ENCODE measurements at regions not wholly inside any gene's neighbourhood (a gene's known extent, or its start where the extent isn't known, plus 50 kb on each side); places are given as distances from the start of the nearest gene placed in this dataset.
"Not testable (repeated sequence)": the region's sequence is repeated elsewhere in the genome, so short reads cannot be mapped to it uniquely, and the experiment has no call there.

- DNase-seq = no peak
These were observed 50.8 kb upstream of the SEL1L start for GRCh38 chr14:81584495-81584894.

- no peak for DNase-seq
These were observed 55.9 kb upstream of the SEL1L start for GRCh38 chr14:81589381-81590065.

- DNase-seq = no peak
These were observed 57.6 kb upstream of the SEL1L start for GRCh38 chr14:81591266-81591665.

DNA sequence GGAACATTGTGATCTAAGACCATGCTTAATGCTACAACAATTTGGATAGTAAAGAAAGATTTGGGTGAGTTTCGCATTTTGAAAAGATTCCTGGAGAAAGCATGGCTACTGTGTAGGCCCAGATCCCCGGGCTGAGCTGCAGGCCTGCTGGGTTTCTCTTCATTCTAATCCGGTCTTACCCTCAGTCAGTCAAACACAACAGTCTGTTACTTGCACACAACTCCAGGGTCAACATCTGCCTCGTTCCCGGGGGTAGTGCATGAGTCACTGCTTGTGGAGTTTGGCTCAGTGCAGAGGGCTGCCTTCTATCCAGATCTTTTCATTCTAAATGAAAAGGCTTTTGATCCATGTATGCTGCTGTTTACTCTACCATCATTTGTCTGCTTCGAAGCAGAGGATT lies 60.4 kb upstream of the SEL1L start:
- no peak for DNase-seq

DNA sequence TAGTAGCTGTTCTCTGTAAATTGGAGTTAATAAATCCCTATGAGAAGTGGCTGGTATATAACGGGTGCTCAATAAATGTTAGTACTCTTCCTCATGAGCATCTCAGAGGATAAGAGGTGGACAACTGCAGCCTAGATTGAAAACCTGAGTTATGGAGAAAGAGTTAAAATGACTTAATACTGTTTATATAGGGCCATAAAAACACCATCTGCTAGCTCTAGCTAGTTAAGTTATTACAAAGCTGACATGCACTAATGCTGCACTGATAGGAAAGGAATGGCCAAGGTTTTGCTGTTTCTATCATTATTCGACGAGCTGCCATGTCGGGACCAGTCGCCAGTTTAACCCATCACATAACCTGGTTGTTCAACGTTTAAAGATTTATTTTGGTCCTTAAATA lies 72.0 kb upstream of the SEL1L start:
- DNase-seq = no peak

GRCh38 chr14:81613341-81614045 lies 79.8 kb upstream of the SEL1L start:
- no peak for DNase-seq

- not testable (repeated sequence) for DNase-seq
These were observed 80.6 kb upstream of the SEL1L start for GRCh38 chr14:81614302-81614701.

DNA sequence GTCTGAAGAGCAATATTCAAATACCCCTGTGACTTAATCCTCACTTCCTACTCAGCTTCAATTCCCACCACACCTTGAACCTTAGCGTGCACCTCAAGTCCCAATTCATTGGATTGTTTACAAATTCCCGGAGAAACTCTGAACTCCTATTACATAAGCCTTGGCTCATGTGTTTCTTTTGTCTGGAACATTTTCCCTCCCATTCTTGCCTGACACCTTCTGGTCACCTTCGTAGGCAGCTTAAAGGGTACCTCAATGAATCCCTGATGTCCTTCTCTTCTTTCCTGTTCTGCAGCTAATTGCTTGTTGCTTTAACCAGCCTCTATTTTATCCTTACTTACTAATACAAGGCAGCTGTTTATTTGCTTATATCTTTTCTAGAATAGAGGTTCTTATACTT lies 85.0 kb upstream of the SEL1L start:
- DNase-seq = no peak

- DNase-seq = no peak
These were observed 86.2 kb upstream of the SEL1L start for GRCh38 chr14:81619816-81620215.

- DNase-seq = not testable (repeated sequence)
These were observed 90.2 kb upstream of the SEL1L start for GRCh38 chr14:81623771-81624396.

GRCh38 chr14:81625343-81625742 lies 91.7 kb upstream of the SEL1L start:
- peak; percentile 53 for DNase-seq

DNA sequence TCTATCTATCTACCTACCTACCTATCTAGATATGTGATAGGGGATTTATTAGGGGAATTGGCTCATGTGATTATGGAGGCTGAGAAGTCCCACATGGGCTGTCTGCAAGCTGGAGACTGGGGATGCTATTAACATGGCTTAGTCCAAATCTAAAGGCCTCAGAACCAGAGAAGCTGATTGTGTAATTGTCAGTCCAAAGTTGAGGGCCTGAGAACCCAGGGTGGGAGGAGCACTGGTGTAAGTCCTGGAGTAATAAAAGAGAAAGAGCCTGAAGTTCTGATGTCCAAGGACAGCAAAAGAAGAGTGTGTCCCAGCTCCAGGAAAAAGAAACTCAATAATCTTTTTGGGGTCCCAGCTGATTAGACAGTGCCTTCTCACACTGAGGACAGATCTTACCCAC lies 98.5 kb upstream of the SEL1L start:
- no peak for DNase-seq

DNA sequence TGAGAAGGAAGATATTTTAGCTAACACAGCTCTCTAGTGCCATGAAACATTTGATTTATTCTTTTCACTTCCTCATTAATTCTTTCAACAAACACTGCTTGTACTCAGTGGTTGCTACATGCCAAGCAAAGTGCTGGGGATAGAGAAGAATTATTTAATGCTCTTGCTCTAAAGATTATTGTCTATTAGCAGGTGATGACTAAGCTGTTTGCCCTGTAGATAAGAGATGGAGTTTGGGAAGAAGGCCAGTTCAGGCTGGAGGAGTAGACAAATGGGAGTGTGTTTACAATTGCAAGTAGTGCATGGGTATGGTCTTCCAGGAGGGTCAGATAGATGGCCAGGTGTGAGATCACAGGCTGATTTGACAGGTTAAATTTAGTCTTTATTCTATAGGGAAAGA lies 99.8 kb upstream of the SEL1L start:
- DNase-seq = no peak

GRCh38 chr14:81637639-81638038 lies 104.0 kb upstream of the SEL1L start:
- no peak for DNase-seq

DNA sequence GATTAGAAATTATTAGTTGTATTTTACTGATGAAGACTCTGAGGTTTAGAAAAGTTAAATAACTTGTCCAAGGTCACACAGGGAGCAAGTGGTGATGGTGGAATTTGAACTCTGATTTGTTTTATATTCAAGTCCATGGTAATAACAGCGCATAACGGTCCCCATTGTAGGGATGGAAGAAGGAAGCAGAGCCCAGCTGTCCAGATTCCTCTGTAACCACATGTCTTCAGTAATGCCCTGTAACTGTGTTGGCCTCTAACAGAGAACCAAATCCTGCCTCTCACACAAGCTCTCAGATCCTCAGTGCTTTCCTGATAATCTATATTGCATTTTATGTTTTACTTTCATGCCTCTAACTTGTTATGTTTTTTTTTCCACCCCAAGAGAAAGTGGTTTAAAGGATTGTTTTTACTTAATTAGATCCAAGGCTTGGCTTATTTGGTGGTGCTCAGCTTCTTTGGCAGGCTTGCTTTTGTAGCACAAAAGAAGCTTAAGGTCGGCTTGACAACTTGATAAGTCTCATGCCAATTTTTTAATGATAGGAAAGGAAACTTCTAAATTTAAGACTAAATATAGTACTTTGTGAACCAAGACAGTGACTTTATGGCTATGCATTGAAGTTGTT lies 105.1 kb upstream of the SEL1L start:
- no peak for DNase-seq

GRCh38 chr14:81653626-81654025 lies 120.0 kb upstream of the SEL1L start:
- DNase-seq = no peak

DNA sequence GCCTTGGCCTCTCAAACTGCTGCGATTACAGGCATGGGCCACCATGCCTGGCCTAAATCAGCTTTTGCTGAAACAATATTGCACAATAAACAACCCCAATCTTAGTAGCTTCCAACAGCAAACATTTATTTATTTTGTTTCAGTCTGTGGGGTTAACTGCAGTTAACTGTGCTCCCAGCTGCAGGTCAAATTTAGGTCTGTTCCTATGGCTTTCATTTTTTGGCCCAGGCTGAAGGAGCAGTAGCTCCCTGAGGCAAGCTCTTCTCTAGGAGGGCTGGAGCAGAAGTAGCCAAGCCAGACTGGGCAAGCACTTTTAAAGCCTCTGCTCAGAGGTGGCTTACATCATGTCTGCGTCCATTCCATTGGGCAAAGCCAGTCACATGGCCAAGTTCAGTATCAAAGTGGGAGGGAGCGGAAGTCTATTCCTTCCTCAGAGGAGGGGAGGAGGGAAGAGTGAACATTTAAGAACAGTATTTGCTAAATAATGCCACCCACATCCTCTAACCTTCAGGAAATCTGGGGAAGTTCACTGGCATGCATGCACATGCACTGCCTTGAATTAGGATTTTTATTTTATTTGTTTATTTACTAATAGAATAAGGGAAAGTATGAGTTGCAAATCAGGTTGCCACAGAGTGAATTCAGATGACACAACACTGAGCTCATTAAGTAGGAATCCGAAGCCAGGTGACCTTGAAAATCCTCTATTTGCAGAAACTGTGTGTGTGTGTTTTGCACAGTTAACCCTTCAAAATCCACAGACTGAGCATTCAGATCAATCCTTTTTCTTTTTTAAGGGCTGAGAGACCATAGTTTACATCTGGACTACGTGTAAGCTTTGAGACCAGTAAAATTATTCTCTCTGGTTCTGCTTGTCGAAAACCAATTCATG lies 122.0 kb upstream of the SEL1L start:
- no peak for DNase-seq

DNA sequence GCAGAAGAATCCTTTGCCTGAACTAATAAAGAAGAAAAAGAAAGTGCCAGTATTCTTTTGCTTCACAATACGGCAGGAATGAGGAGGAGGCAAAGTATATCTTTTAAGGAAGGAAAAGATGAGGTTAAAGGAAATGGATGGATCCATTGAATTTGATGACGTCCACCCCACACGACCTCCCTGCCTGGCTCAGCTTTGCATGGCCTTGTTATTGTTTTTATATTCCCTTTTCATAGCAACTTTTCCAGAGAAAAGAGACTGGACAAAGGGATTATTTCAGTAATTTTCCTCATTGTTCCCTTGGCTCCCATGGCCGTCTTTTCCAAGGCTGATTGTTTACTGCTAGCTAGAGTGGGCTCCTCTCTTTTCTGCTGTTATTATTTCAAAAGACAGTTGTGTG lies 123.2 kb upstream of the SEL1L start:
- no peak for DNase-seq

- DNase-seq = no peak
These were observed 128.4 kb upstream of the SEL1L start for GRCh38 chr14:81662066-81662465.

DNA sequence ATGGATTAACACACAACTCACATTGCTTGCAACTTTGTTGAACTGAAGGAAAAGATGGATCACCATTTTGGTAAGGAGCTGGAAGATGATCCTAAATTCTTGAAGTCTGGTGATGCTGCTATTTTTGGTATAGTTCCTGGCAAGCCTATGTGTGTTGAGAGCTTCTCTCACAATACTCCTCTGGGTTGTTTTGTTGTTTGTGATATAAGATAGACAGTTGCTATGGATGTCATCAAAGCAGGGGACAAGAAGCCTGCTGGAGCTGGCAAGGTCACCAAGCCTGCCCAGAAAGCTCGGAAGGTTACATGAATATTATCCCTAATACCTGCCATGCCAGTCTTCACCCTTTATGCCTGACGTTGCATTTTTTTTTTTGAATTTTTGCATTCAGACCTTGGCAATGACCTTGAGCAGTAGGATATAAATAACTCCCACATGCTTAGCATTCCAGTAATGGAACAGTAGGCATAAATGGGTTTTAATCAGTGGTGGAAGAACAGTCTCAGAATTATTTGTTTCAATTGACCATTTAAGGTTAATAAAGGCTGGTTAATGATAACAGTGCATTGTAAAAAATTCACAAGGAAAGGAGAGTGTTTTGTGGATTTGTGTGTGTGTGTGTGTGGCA lies 129.0 kb upstream of the SEL1L start:
- no peak for DNase-seq

DNA sequence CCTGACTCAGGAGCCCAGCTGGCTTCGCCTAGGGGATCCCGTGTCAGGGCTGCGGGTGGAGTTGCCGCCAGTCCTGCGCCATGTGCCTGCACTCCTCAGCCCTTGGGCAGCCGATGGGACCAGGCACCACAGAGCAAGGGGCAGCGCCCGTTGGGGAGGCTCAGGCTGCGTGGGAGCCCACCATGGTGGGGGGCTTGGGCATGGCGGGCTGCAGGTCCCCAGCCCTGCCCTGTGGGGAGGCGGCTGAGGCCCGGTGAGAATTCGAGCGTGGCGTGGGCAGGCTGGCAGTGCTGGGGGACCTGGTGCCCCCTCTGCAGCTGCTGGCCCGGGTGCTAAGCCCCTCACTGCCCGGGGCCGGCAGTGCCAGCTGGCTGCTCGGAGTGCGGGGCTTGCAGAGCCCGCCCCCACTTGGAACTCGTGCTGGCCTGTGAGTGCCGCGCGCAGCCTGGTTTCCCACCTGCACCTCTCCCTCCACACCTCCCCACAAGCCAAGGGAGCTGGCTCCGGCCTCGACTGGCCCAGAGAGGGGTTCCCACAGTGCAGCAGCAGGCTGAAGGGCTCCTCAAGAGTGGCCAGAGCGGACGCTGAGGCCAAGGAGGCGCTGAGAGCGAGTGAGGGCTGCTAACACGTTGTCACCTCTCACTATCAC lies 135.1 kb upstream of the SEL1L start:
- no peak for DNase-seq

- DNase-seq = no peak
These were observed 135.7 kb upstream of the SEL1L start for GRCh38 chr14:81669308-81669707.

Data from NCI-H1417 treated with DMSO at 0.1 percent for 48 hours (cell line).